ENCODE measurements at regions not wholly inside any gene's neighbourhood (a gene's known extent, or its start where the extent isn't known, plus 50 kb on each side); places are given as distances from the start of the nearest gene placed in this dataset.

- Mint-ChIP-seq H3K27me3 (ENCODE audit: low read depth) (no peaks in the 10 kb centered on the region), H3K4me1 (peaks cover 37% of the 10 kb centered on the region), H3K4me3 (no peak overlapping the region), H3K9me3 (peaks cover 16% of the 10 kb centered on the region; the same call in 1 of the 2 replicates), H3K27ac (no peak overlapping the region), H3K36me3 (0 out of 2 replicates have a peak, but pooled peaks cover 4% of the 10 kb centered on the region)
- POLR2A ChIA-PET = no interaction called here
- TF ChIP-seq CBFB (CRISPR knock-in tag; IDR thresholded peaks at IDR 0.05; ENCODE audit: low read depth) (no peak), NR3C1 (CRISPR knock-in tag; conservative IDR thresholded peaks at IDR 0.05; ENCODE audit: low read depth) (no peak), ZNF423 (CRISPR knock-in tag; IDR thresholded peaks at IDR 0.05) (no peak)
- no peak for ATAC-seq
- DNase-seq (ENCODE audit: low spot score) = no peak
- CTCF ChIA-PET = no interaction called here
These were observed 50.4 kb upstream of the TGFBR2 start for GRCh38 chr3:30555968-30556367.
